CD4-positive, CD25-positive, alpha-beta regulatory T cell (primary cell): ENCODE measurements at regions not wholly inside any gene's neighbourhood (a gene's known extent, or its start where the extent isn't known, plus 50 kb on each side); places are given as distances from the start of the nearest gene placed in this dataset.

ENCODE experiments used
- ATAC-seq, 2 donors: fragments of 150-1000 bp; cut with Tn5 transposase; one replicate each; pipeline ENCODE4 v1.10.0; 2021; ENCODE audit warnings: low read depth in 2 of 2, moderate number of reproducible peaks in 2 of 2, moderate library complexity in 1 of 2
- DNase-seq, 3 donors: peaks; one replicate each; pipeline versions ENCODE4 v3.0.0 to v3.0.0-alpha.2; 2012 to 2022; ENCODE audit warnings: mixed read lengths in 1 of 3
- H3K27ac ChIP-seq: one replicate; pipeline ENCODE4 v1.7.0; 2013; ENCODE audit warnings: mild to moderate bottlenecking, low read length; ENCODE audit not compliant: insufficient read depth, poor library complexity, severe bottlenecking
- H3K27me3 ChIP-seq: one replicate; pipeline ENCODE4 v1.7.0; 2013; ENCODE audit warnings: low read length; ENCODE audit not compliant: control insufficient read depth, insufficient read depth
- H3K36me3 ChIP-seq: one replicate; pipeline ENCODE4 v1.7.0; 2013; ENCODE audit warnings: mild to moderate bottlenecking, low read length, moderate library complexity; ENCODE audit not compliant: control insufficient read depth, insufficient read depth
- H3K4me1 ChIP-seq: 2 replicates; pipeline ENCODE4 v1.7.0; 2013; ENCODE audit warnings: mild to moderate bottlenecking, low read length; ENCODE audit not compliant: insufficient read depth, control insufficient read depth, poor library complexity, severe bottlenecking
- H3K4me3 ChIP-seq: one replicate; pipeline ENCODE4 v1.7.0; 2013; ENCODE audit warnings: low read depth, mild to moderate bottlenecking, low read length, moderate library complexity
- H3K9me3 ChIP-seq, 2 experiments: 1 replicate in 1 of 2; 2 replicates in 1 of 2; pipeline ENCODE4 v1.7.0; 2013; ENCODE audit warnings: low read length in 2 of 2, mild to moderate bottlenecking in 1 of 2, moderate library complexity in 1 of 2; ENCODE audit not compliant: control insufficient read depth in 2 of 2
- H3K27ac Mint-ChIP-seq, 3 donors: one replicate each; pipeline ENCODE4 v1.8.0; 2020 to 2022; ENCODE audit warnings: mild to moderate bottlenecking in 3 of 3, mixed read lengths in 3 of 3, moderate library complexity in 2 of 3
- H3K27me3 Mint-ChIP-seq: one replicate; pipeline ENCODE4 v1.8.0; 2022; ENCODE audit warnings: mild to moderate bottlenecking, mixed read lengths
- H3K36me3 Mint-ChIP-seq: one replicate; pipeline ENCODE4 v1.8.0; 2020; ENCODE audit warnings: mixed read lengths
- H3K4me1 Mint-ChIP-seq, 4 donors: one replicate each; pipeline ENCODE4 v1.8.0; 2020 to 2022; ENCODE audit warnings: mixed read lengths in 4 of 4, mild to moderate bottlenecking in 1 of 4
- H3K4me3 Mint-ChIP-seq, 4 donors: one replicate each; pipeline ENCODE4 v1.8.0; 2020 to 2022; ENCODE audit warnings: mild to moderate bottlenecking in 4 of 4, mixed read lengths in 4 of 4, moderate library complexity in 3 of 4
- H3K9me3 Mint-ChIP-seq, 7 donors: one replicate each; pipeline ENCODE4 v1.8.0; 2020 to 2022; ENCODE audit warnings: mixed read lengths in 7 of 7, mild to moderate bottlenecking in 3 of 7, moderate library complexity in 2 of 7

GRCh38 chr11:119560961-119561360 lies 138.0 kb upstream of the THY1 start:
- DNase-seq (no peak), ATAC-seq (no peak)
- no peaks in the 10 kb centered on the region for H3K4me1 ChIP-seq
- no peaks in the 10 kb centered on the region for H3K36me3 Mint-ChIP-seq
- no peak overlapping the region for H3K4me3 ChIP-seq
- H3K27ac ChIP-seq: no peak overlapping the region
- H3K36me3 ChIP-seq: no peaks in the 10 kb centered on the region
- H3K27me3 Mint-ChIP-seq: peaks cover 23% of the 10 kb centered on the region
- no peak overlapping the region for H3K4me3 Mint-ChIP-seq
- peaks cover 3% of the 10 kb centered on the region for H3K27me3 ChIP-seq
- peaks cover 0 to 7% (median 5%) of the 10 kb centered on the region in 7 donors for H3K9me3 Mint-ChIP-seq
- H3K4me1 Mint-ChIP-seq: peaks cover 0 to 2% (median 0%) of the 10 kb centered on the region in 4 donors
- H3K27ac Mint-ChIP-seq: no peak overlapping the region
- no peaks in the 10 kb centered on the region for H3K9me3 ChIP-seq

DNA sequence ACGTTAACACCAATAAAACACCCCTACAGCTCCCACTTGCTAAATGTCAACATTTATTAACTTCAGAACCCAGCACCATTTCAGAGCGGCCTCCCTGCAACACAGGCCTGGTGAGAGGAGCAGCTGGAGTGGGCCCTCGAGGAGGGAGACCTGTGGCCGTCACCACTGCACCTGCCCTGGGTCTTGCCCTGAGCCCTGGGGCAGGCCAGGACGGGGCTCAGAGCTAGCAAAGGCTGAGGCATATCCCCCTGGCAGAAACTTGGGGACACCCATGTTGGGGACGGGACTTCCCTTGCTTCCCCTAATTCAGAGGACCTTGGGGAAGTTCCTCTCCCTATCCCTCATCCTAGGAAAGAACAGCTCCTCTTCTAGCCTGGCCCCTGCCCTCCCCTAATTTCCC lies 137.3 kb upstream of the THY1 start:
- Histone ChIP-seq H3K27ac (no peak overlapping the region), H3K27me3 (peaks cover 3% of the 10 kb centered on the region), H3K36me3 (no peaks in the 10 kb centered on the region), H3K4me3 (no peak overlapping the region), H3K4me1 (no peaks in the 10 kb centered on the region), H3K9me3 (no peaks in the 10 kb centered on the region)
- H3K9me3 Mint-ChIP-seq: peaks cover 0 to 7% (median 4%) of the 10 kb centered on the region in 7 donors
- DNase-seq (no peak), ATAC-seq (no peak)
- no peak overlapping the region for H3K27ac Mint-ChIP-seq
- H3K4me3 Mint-ChIP-seq: no peak overlapping the region
- H3K4me1 Mint-ChIP-seq: no peaks in the 10 kb centered on the region
- H3K36me3 Mint-ChIP-seq: no peaks in the 10 kb centered on the region
- H3K27me3 Mint-ChIP-seq: peaks cover 25% of the 10 kb centered on the region

- no peaks in the 10 kb centered on the region for H3K4me1 ChIP-seq
- no peak overlapping the region for H3K27ac Mint-ChIP-seq
- no peaks in the 10 kb centered on the region for H3K36me3 ChIP-seq
- H3K36me3 Mint-ChIP-seq: no peaks in the 10 kb centered on the region
- no peak overlapping the region for H3K4me3 Mint-ChIP-seq
- H3K4me3 ChIP-seq: no peak overlapping the region
- H3K27me3 Mint-ChIP-seq: peaks cover 13% of the 10 kb centered on the region
- no peak overlapping the region for H3K27ac ChIP-seq
- no peak for ATAC-seq
- no peak for DNase-seq
- H3K27me3 ChIP-seq: no peaks in the 10 kb centered on the region
- H3K9me3 ChIP-seq: no peaks in the 10 kb centered on the region
- H3K9me3 Mint-ChIP-seq: peaks cover 0 to 10% (median 2%) of the 10 kb centered on the region in 7 donors
- H3K4me1 Mint-ChIP-seq: no peaks in the 10 kb centered on the region
Observed at GRCh38 chr11:119552106-119552485, 129.1 kb upstream of the THY1 start.

DNA sequence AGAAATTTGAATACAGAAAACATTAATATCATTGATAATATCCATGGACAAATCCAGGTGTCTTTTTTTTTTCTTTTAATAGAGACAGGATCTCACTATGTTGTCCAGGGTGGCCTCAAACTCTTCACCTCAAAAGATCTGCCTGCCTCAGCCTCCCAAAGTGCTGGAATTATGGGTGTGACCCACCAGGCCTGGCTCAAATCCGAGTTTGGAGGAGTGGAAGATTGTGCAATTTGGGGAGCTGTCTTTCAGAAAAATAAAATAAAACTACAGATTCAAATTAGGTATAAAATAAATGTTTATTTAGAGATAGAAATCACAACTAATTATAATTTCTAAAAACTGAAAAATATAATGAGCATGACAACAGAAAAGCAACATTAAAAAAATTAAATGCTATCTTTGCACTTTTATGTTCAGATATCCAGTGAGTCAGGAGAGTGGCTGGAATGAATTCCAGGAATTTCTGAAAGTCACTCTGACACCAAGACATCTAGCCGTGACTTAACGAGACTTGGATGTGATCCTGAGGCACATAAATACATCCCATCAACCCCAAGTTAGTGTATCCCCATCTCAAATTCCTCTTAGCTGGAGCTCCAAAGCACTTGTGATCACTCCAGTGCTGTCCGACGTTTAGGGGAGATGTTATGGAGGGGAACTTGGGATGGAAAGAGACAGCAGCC lies 128.6 kb upstream of the THY1 start:
- Mint-ChIP-seq H3K9me3 (peaks cover 0 to 10% (median 2%) of the 10 kb centered on the region in 7 donors), H3K4me3 (no peak overlapping the region), H3K27ac (no peak overlapping the region), H3K4me1 (no peaks in the 10 kb centered on the region), H3K36me3 (no peaks in the 10 kb centered on the region), H3K27me3 (peaks cover 13% of the 10 kb centered on the region)
- H3K4me3 ChIP-seq: no peak overlapping the region
- no peak for DNase-seq
- H3K4me1 ChIP-seq: no peaks in the 10 kb centered on the region
- no peaks in the 10 kb centered on the region for H3K27me3 ChIP-seq
- no peak overlapping the region for H3K27ac ChIP-seq
- no peak for ATAC-seq
- no peaks in the 10 kb centered on the region for H3K36me3 ChIP-seq
- H3K9me3 ChIP-seq: no peaks in the 10 kb centered on the region

- Histone ChIP-seq H3K9me3 (no peaks in the 10 kb centered on the region), H3K4me3 (no peak overlapping the region), H3K27ac (no peak overlapping the region), H3K36me3 (no peaks in the 10 kb centered on the region), H3K27me3 (no peaks in the 10 kb centered on the region), H3K4me1 (no peaks in the 10 kb centered on the region)
- H3K4me1 Mint-ChIP-seq: no peaks in the 10 kb centered on the region
- H3K9me3 Mint-ChIP-seq: peaks cover 0 to 10% (median 2%) of the 10 kb centered on the region in 7 donors
- no peak for DNase-seq
- H3K27me3 Mint-ChIP-seq: peaks cover 5% of the 10 kb centered on the region
- no peak overlapping the region for H3K4me3 Mint-ChIP-seq
- ATAC-seq: no peak
- no peaks in the 10 kb centered on the region for H3K36me3 Mint-ChIP-seq
- no peak overlapping the region for H3K27ac Mint-ChIP-seq
Observed at GRCh38 chr11:119550053-119550752, 127.2 kb upstream of the THY1 start.

GRCh38 chr11:119547511-119547910 lies 124.5 kb upstream of the THY1 start:
- Histone ChIP-seq H3K4me3 (no peak overlapping the region), H3K27me3 (no peaks in the 10 kb centered on the region), H3K9me3 (no peaks in the 10 kb centered on the region), H3K36me3 (no peaks in the 10 kb centered on the region), H3K27ac (no peak overlapping the region), H3K4me1 (no peaks in the 10 kb centered on the region)
- Mint-ChIP-seq H3K27me3 (peaks cover 11% of the 10 kb centered on the region), H3K27ac (no peak overlapping the region), H3K36me3 (no peaks in the 10 kb centered on the region), H3K4me3 (no peak overlapping the region), H3K4me1 (no peaks in the 10 kb centered on the region), H3K9me3 (peaks cover 0 to 10% (median 0%) of the 10 kb centered on the region in 7 donors)
- no peak for ATAC-seq
- no peak for DNase-seq

DNA sequence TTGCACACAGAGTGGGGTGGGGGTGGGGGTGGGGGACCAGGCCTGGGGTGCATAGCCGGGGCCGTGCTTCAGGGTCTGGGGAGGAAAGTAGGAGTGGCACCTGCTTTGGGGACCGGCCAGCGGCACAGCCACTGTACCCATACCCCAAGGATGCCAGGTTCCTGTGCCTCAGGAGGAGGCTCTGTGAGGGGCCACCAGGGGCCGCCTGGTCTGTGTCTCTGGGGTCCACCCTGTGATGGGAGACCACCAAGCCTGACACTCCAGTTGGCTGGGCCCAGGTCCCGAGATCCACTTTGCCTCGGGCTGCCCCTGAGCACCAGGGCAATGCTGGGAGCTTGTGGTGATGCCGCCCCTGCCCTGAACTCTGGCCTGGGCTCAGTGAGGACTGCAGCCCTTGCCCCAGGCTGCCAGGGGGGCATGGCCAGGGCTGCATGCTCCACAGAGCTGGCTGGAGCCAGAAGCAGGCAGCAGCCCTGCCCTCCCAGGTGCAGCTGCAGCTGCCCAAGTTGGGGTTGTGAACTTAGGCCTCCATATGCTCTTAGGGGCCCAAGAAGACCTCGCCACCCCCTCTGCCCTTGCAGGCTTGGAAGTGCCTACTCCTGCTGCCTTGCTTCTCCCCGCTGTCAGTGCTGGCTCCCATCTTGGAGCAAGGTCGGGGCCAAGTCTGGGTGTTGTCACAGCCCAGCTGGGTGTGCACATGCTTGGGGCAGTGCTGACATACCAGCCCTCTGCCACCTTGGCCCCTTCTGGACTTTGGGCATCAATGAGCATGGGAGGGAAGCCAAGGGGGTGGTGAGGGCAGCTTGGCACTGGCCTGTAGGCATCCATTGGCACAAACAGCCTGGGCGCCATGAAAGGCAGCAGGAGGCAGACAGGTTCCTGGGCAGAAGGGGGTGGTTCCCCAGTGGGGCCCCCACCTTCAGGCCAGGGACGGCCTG lies 123.3 kb upstream of the THY1 start:
- Histone ChIP-seq H3K4me1 (no peaks in the 10 kb centered on the region), H3K27ac (no peak overlapping the region), H3K4me3 (no peak overlapping the region), H3K27me3 (no peaks in the 10 kb centered on the region), H3K9me3 (no peaks in the 10 kb centered on the region), H3K36me3 (no peaks in the 10 kb centered on the region)
- no peak overlapping the region for H3K4me3 Mint-ChIP-seq
- H3K27me3 Mint-ChIP-seq: peaks cover 11% of the 10 kb centered on the region
- H3K4me1 Mint-ChIP-seq: no peaks in the 10 kb centered on the region
- ATAC-seq (no peak), DNase-seq (no peak)
- H3K27ac Mint-ChIP-seq: no peak overlapping the region
- H3K9me3 Mint-ChIP-seq: peaks cover 0 to 10% (median 0%) of the 10 kb centered on the region in 7 donors
- no peaks in the 10 kb centered on the region for H3K36me3 Mint-ChIP-seq
